GM12878 (cell line): ENCODE measurements at regions not wholly inside any gene's neighbourhood (a gene's known extent, or its start where the extent isn't known, plus 50 kb on each side); places are given as distances from the start of the nearest gene placed in this dataset.

Experiments used
- ATAC-seq: fragments of 200-7000 bp; cut with Tn5 transposase; 3 replicates; pipeline ENCODE4 v1.9.1; 2020; ENCODE audit warnings: mild to moderate bottlenecking, moderate library complexity
- BruUV-seq: library from RNA; stranded (reverse); fragments of 400-500 nt; replicated peaks from 2 replicates; lab custom pipeline; 2021; lab: Mats Ljungman, UMichigan
- CTCF ChIA-PET: fragments of 300-600 bp; sonication (Branson Sonifier 250); formaldehyde crosslinking; extraction: SDS; loops from one replicate; lab custom pipeline; 2021; ENCODE audit warnings: inconsistent platforms; lab: Yijun Ruan, JAX
- POLR2A ChIA-PET: fragments of 350-600 bp; formaldehyde crosslinking; extraction: SDS; loops from one replicate; lab custom pipeline; 2021; ENCODE audit warnings: inconsistent platforms; lab: Charles Lee
- RAD21 ChIA-PET: fragments of 300-600 bp; sonication (Branson Sonifier 250); formaldehyde crosslinking; loops from one replicate; lab custom pipeline; 2023; ENCODE audit warnings: antibody characterized with exemption; ENCODE audit not compliant: unreplicated experiment; lab: Charles Lee
- SMC1A ChIA-PET: fragments of 300-600 bp; sonication (Branson Sonifier 250); formaldehyde crosslinking; loops from one replicate; lab custom pipeline; 2023; ENCODE audit not compliant: unreplicated experiment, uncharacterized antibody; lab: Charles Lee
- DNase-seq: peaks from one replicate; pipeline ENCODE4 v3.0.0-alpha.2; 2011; ENCODE audit warnings: low read depth, low spot score
- FAIRE-seq: peaks from 3 replicates; lab custom pipeline; 2011; peaks lifted over from hg19 to GRCh38; lab: Jason Lieb, UNC
- H2AFZ ChIP-seq: 2 replicates; pipeline ENCODE4 v1.6.0; 2011; ENCODE audit warnings: low read depth, low read length, control low read depth; ENCODE audit not compliant: control insufficient read depth
- H3K27ac ChIP-seq: 2 replicates; pipeline ENCODE4 v1.5.1; 2011; ENCODE audit warnings: control low read depth; ENCODE audit not compliant: control insufficient read depth, insufficient read depth
- H3K27me3 ChIP-seq, 2 experiments: replicated peaks in 1 of 2; 2 replicates each; pipeline versions ENCODE4 v1.6.0 to v1.6.1; 2011; ENCODE audit warnings: low read length in 1 of 2; ENCODE audit not compliant: control insufficient read depth in 2 of 2, insufficient read depth in 2 of 2
- H3K36me3 ChIP-seq, 2 experiments: 2 replicates each; pipeline ENCODE4 v1.5.1; 2011; ENCODE audit warnings: low read length in 1 of 2; ENCODE audit not compliant: control insufficient read depth in 2 of 2, insufficient read depth in 2 of 2
- H3K4me1 ChIP-seq: 2 replicates; pipeline ENCODE4 v1.6.1; 2011; ENCODE audit warnings: mild to moderate bottlenecking, low read length, moderate library complexity, mixed read lengths; ENCODE audit not compliant: control insufficient read depth, insufficient read depth
- H3K4me2 ChIP-seq: 2 replicates; pipeline ENCODE4 v1.6.0; 2011; ENCODE audit warnings: control low read depth; ENCODE audit not compliant: control insufficient read depth, insufficient read depth
- H3K4me3 ChIP-seq: fragments of 200-600 bp; sonication (generic); 2 replicates; pipeline ENCODE4 v1.5.1; 2016
- H3K79me2 ChIP-seq: 2 replicates; pipeline ENCODE4 v1.6.0; 2011; ENCODE audit warnings: low read length; ENCODE audit not compliant: control insufficient read depth, insufficient read depth
- H3K9ac ChIP-seq: 2 replicates; pipeline ENCODE4 v1.8.0; 2011; ENCODE audit warnings: low read length, control low read depth, mixed read lengths; ENCODE audit not compliant: control insufficient read depth, insufficient read depth
- H3K9me3 ChIP-seq: replicated peaks from 3 replicates; pipeline ENCODE4 v1.5.1; 2011; ENCODE audit warnings: mild to moderate bottlenecking, low read length; ENCODE audit not compliant: control insufficient read depth, insufficient read depth
- H4K20me1 ChIP-seq: 2 replicates; pipeline ENCODE4 v1.6.0; 2011; ENCODE audit not compliant: control insufficient read depth, insufficient read depth
- ASH2L ChIP-seq: fragments of 300-600, 200-600 bp; sonication (generic); IDR thresholded peaks from 2 replicates; pipeline ENCODE4 v1.6.1; 2017; ENCODE audit warnings: low read depth, mild to moderate bottlenecking, borderline replicate concordance
- BMI1 ChIP-seq: fragments of 450-650 bp; IDR thresholded peaks from 2 replicates; pipeline ENCODE4 v1.6.1; 2016; ENCODE audit warnings: mild to moderate bottlenecking, moderate library complexity, borderline replicate concordance
- CBX3 ChIP-seq: fragments of 200-600 bp; sonication (generic); IDR thresholded peaks from 2 replicates; pipeline ENCODE4 v1.6.1; 2016; ENCODE audit warnings: low read depth, borderline replicate concordance
- DPF2 ChIP-seq: fragments of 450-650 bp; IDR thresholded peaks from 2 replicates; pipeline ENCODE4 v1.6.1; 2017; ENCODE audit warnings: mild to moderate bottlenecking
- JUND ChIP-seq: IDR thresholded peaks from 2 replicates; pipeline ENCODE4 v1.6.1; 2012; ENCODE audit warnings: low read depth, mild to moderate bottlenecking, low read length, improper control_type of control experiment, moderate library complexity
- KDM1A ChIP-seq: fragments of 200-600 bp; sonication (generic); IDR thresholded peaks from 2 replicates; pipeline ENCODE4 v1.6.1; 2016; ENCODE audit warnings: borderline replicate concordance
- MEF2A ChIP-seq: IDR thresholded peaks from 2 replicates; pipeline ENCODE4 v1.6.1; 2011; ENCODE audit warnings: low read depth, mild to moderate bottlenecking, low read length, moderate library complexity; ENCODE audit not compliant: insufficient read depth
- POU2F2 ChIP-seq: IDR thresholded peaks from 3 replicates; pipeline ENCODE4 v1.6.1; 2011; ENCODE audit warnings: low read depth, mild to moderate bottlenecking, low read length, borderline replicate concordance
- RUNX3 ChIP-seq: IDR thresholded peaks from 2 replicates; pipeline ENCODE4 v1.6.1; 2012; ENCODE audit warnings: low read length, inconsistent platforms
- STAT1 ChIP-seq: fragments of 450-650 bp; conservative IDR thresholded peaks from 2 replicates; pipeline ENCODE4 v1.6.1; 2014; ENCODE audit warnings: antibody characterized with exemption, mild to moderate bottlenecking
- SUPT20H ChIP-seq: IDR thresholded peaks from 2 replicates; pipeline ENCODE4 v1.6.1; 2011; ENCODE audit warnings: low read depth, mild to moderate bottlenecking, low read length, moderate library complexity, borderline replicate concordance; ENCODE audit not compliant: control insufficient read depth
- SUZ12 ChIP-seq: fragments of 200-600 bp; sonication (generic); IDR thresholded peaks from one replicate; pipeline ENCODE4 v1.6.1; 2018; ENCODE audit warnings: antibody characterized with exemption, mild to moderate bottlenecking; ENCODE audit not compliant: unreplicated experiment
- TAF1 ChIP-seq: IDR thresholded peaks from 2 replicates; pipeline ENCODE4 v1.6.1; 2011; ENCODE audit warnings: mild to moderate bottlenecking, low read depth, low read length, borderline replicate concordance
- WGBS: methylation state at CpG from one replicate; pipeline ENCODE4 v1.1.6; 2016; ENCODE audit warnings: low lambda C conversion rate; ENCODE audit not compliant: insufficient replicate concordance, insufficient coverage; ENCODE audit errors: missing lambda C conversion rate; 5-methylcytosine and 5-hydroxymethylcytosine counted together
- in situ Hi-C: fragments of 300-500 bp; cut with MboI; formaldehyde crosslinking; loops from 9 replicates; pipeline ENCODE4 v1.14.3; 2018; ENCODE audit warnings: mixed read lengths
- intact Hi-C: fragments of 100-400 bp; cut with micrococcal nuclease; formaldehyde crosslinking; loops from one replicate; pipeline ENCODE4 v1.14.2; 2022; ENCODE audit not compliant: unreplicated experiment
- TF ChIP-seq, protein P1 (sequence below): IDR thresholded peaks from 2 replicates; pipeline ENCODE4 v1.6.1; 2012; ENCODE audit warnings: low read depth, low read length, improper control_type of control experiment
- TF ChIP-seq, protein P2 (sequence below): fragments of 450-650 bp; IDR thresholded peaks from 2 replicates; pipeline ENCODE4 v1.6.1; 2017; ENCODE audit warnings: mild to moderate bottlenecking, moderate library complexity
- TF ChIP-seq, protein P3 (sequence below): IDR thresholded peaks from 2 replicates; pipeline ENCODE4 v1.6.1; 2012; ENCODE audit warnings: low read depth, low read length, improper control_type of control experiment
- TF ChIP-seq, protein P4 (sequence below): fragments of 150-350 bp; IDR thresholded peaks from 2 replicates; pipeline ENCODE4 v1.6.1; 2014; ENCODE audit warnings: mild to moderate bottlenecking, low read depth, low read length

DNA sequence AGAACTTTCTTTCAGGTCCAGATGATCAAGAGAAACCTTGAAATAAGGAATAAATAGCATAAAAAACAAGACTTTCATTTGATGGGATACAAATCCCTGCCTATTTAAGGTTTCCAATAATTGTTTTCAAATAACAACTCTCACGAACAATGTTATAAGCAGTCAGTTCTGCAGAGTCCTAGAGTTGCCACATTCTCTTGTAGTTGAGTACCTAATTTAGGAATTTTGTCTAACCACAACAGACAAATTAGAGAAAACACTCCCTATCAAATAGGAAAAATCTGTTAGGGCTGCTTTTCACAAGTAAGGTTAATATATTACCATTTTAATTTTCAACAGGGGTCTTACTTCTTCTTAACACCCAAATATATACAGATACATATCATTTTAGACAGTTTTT is 130.1 kb upstream of the CDH20 start:
- 73% methylated on average over 1 of the region's 1 CpG for WGBS
- H3K27ac ChIP-seq: no peak overlapping the region
- H2AFZ ChIP-seq: no peak overlapping the region
- no peaks in the 10 kb centered on the region for H3K27me3 ChIP-seq
- ChIA-PET CTCF (no interaction called here), RAD21 (no interaction called here), SMC1A (interaction anchor here (1.1 kb wide), 1 partner anchor 45 kb away, joined by 3 read pairs; no protein-coding TSS in a partner anchor), POLR2A (no interaction called here)
- intact Hi-C loops (no loop called here), in situ Hi-C loops (no loop called here)
- no peaks in the 10 kb centered on the region for H4K20me1 ChIP-seq
- no peak overlapping the region for H3K4me3 ChIP-seq
- no peak for ATAC-seq
- no TSS peak for BruUV-seq
- no peak overlapping the region for H3K4me2 ChIP-seq
- DNase-seq: no peak
- no peaks in the 10 kb centered on the region for H3K36me3 ChIP-seq
- no peaks in the 10 kb centered on the region for H3K9me3 ChIP-seq
- H3K9ac ChIP-seq: no peak overlapping the region
- TF ChIP-seq, protein P1, sequence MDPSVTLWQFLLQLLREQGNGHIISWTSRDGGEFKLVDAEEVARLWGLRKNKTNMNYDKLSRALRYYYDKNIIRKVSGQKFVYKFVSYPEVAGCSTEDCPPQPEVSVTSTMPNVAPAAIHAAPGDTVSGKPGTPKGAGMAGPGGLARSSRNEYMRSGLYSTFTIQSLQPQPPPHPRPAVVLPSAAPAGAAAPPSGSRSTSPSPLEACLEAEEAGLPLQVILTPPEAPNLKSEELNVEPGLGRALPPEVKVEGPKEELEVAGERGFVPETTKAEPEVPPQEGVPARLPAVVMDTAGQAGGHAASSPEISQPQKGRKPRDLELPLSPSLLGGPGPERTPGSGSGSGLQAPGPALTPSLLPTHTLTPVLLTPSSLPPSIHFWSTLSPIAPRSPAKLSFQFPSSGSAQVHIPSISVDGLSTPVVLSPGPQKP: no peak
- TF ChIP-seq CBX3 (no peak), JUND (no peak), SUZ12 (no peak), ASH2L (no peak), BMI1 (no peak), TAF1 (no peak), POU2F2 (no peak), MEF2A (no peak), STAT1 (no peak), SUPT20H (no peak), KDM1A (no peak), DPF2 (no peak), RUNX3 (no peak)
- TF ChIP-seq, protein P2, sequence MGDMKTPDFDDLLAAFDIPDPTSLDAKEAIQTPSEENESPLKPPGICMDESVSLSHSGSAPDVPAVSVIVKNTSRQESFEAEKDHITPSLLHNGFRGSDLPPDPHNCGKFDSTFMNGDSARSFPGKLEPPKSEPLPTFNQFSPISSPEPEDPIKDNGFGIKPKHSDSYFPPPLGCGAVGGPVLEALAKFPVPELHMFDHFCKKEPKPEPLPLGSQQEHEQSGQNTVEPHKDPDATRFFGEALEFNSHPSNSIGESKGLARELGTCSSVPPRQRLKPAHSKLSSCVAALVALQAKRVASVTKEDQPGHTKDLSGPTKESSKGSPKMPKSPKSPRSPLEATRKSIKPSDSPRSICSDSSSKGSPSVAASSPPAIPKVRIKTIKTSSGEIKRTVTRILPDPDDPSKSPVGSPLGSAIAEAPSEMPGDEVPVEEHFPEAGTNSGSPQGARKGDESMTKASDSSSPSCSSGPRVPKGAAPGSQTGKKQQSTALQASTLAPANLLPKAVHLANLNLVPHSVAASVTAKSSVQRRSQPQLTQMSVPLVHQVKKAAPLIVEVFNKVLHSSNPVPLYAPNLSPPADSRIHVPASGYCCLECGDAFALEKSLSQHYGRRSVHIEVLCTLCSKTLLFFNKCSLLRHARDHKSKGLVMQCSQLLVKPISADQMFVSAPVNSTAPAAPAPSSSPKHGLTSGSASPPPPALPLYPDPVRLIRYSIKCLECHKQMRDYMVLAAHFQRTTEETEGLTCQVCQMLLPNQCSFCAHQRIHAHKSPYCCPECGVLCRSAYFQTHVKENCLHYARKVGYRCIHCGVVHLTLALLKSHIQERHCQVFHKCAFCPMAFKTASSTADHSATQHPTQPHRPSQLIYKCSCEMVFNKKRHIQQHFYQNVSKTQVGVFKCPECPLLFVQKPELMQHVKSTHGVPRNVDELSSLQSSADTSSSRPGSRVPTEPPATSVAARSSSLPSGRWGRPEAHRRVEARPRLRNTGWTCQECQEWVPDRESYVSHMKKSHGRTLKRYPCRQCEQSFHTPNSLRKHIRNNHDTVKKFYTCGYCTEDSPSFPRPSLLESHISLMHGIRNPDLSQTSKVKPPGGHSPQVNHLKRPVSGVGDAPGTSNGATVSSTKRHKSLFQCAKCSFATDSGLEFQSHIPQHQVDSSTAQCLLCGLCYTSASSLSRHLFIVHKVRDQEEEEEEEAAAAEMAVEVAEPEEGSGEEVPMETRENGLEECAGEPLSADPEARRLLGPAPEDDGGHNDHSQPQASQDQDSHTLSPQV: no peak
- TF ChIP-seq, protein P3, sequence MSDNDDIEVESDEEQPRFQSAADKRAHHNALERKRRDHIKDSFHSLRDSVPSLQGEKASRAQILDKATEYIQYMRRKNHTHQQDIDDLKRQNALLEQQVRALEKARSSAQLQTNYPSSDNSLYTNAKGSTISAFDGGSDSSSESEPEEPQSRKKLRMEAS: no peak
- TF ChIP-seq, protein P4, sequence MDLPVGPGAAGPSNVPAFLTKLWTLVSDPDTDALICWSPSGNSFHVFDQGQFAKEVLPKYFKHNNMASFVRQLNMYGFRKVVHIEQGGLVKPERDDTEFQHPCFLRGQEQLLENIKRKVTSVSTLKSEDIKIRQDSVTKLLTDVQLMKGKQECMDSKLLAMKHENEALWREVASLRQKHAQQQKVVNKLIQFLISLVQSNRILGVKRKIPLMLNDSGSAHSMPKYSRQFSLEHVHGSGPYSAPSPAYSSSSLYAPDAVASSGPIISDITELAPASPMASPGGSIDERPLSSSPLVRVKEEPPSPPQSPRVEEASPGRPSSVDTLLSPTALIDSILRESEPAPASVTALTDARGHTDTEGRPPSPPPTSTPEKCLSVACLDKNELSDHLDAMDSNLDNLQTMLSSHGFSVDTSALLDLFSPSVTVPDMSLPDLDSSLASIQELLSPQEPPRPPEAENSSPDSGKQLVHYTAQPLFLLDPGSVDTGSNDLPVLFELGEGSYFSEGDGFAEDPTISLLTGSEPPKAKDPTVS: no peak
- H3K4me1 ChIP-seq: no peaks in the 10 kb centered on the region
- no peak for FAIRE-seq
- no peaks in the 10 kb centered on the region for H3K79me2 ChIP-seq
